ENCODE measurements at regions not wholly inside any gene's neighbourhood (a gene's known extent, or its start where the extent isn't known, plus 50 kb on each side); places are given as distances from the start of the nearest gene placed in this dataset.

DNA sequence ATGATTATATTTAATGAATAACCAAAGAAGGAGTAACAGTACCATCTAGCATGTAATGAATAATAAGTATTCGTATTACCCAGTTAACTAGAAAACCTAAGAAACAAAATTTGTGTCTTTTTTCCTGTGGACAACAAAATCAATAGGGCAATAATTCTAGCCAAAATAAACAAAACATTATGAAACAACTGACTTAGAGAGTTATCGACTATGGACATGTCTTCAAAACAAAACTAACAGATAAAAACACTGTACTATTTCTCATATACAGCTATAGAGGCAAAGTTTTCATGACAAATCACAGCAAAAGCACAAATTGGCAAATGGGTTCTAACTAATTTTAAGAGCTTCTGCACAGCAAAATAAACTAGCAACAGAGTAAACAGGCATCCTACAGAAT, 224.1 kb downstream of the ALX1 start:
- DNase-seq (ENCODE audit: low read depth), result no peak
- no peak overlapping the region for H3K4me3 ChIP-seq (ENCODE audit: low read depth, low read length)
- TF ChIP-seq, protein P1, sequence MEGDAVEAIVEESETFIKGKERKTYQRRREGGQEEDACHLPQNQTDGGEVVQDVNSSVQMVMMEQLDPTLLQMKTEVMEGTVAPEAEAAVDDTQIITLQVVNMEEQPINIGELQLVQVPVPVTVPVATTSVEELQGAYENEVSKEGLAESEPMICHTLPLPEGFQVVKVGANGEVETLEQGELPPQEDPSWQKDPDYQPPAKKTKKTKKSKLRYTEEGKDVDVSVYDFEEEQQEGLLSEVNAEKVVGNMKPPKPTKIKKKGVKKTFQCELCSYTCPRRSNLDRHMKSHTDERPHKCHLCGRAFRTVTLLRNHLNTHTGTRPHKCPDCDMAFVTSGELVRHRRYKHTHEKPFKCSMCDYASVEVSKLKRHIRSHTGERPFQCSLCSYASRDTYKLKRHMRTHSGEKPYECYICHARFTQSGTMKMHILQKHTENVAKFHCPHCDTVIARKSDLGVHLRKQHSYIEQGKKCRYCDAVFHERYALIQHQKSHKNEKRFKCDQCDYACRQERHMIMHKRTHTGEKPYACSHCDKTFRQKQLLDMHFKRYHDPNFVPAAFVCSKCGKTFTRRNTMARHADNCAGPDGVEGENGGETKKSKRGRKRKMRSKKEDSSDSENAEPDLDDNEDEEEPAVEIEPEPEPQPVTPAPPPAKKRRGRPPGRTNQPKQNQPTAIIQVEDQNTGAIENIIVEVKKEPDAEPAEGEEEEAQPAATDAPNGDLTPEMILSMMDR (IDR thresholded peaks at IDR 0.05; ENCODE audit: low read depth, low read length, missing control alignments), result no peak

DNA sequence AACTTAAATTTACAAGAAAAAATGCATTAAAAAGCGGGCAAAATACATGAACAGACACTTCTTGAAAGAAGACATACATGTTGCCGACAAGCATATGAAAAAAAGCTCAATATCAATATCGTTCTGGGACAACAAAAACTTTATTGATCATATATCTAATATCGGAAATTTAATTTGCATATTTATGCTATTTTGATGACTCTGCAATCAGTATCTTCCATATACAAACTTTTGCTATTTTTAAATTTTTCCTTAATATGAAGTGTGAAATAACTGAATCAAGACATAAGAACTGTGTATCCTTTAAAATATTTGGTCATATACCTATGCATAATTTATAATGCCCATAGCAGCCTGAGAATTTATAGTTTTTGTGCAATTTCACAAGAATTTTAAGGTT, 224.6 kb downstream of the ALX1 start:
- no peak for DNase-seq (ENCODE audit: low read depth)
- TF ChIP-seq, protein P1 (IDR thresholded peaks at IDR 0.05; ENCODE audit: low read depth, low read length, missing control alignments), result no peak
- no peak overlapping the region for H3K4me3 ChIP-seq (ENCODE audit: low read depth, low read length)

DNA sequence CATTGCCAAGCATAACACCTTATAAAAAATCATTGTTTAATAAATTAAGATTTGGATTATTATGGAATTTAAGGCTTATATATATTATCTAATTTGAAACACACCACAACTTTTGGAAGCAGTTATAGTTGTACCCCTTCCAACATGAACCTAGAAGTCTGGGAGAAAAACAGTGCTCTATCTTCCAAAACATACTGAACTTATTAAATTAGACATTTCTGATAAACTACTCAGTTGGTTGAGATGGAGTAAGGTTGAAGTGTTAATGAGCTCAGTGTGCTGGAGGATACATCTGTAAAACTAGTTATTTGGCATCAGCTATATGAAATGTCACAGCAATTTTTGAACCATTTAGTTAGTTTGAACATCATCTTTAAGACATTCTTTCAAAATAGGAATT, 227.4 kb downstream of the ALX1 start:
- no peak for DNase-seq (ENCODE audit: low read depth)
- no peak overlapping the region for H3K4me3 ChIP-seq (ENCODE audit: low read depth, low read length)
- TF ChIP-seq, protein P1 (IDR thresholded peaks at IDR 0.05; ENCODE audit: low read depth, low read length, missing control alignments), result no peak

DNA sequence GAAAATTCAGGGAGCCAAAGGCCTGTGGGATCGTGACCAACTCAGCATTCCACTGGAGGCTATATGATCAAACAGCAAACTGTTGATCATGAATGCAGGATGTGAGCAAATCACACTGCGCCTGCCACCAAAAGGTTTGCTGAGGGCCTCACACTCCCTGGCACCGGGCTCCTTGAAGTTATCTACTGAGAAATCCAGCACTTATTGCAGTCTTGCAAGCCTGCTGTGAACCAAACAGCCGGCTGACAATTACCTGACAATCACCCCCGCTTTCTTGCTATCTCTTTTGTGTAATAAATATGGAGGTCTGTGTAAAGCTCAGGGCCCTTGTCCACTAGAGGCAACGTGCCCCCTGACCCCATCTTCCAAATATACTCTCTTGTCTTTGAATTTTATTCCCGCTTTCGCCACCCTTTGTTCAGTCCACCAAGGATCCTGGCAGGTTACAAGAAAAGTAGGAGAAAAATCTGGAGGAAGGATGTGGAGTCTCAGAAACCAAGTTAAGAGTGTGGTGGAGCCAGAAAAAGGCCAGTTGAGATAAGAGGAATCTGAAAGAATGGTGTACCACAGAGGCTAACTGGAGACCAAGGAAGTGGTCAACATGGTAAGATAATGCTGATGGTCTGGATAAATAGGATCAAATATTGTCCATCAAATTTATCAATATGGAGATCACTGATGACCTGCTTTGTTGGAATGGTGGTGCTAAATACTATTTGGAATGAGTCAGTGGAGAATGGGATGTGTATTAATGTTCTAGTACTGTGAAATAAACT, 229.2 kb downstream of the ALX1 start:
- DNase-seq (ENCODE audit: low read depth), result no peak
- H3K4me3 ChIP-seq (ENCODE audit: low read depth, low read length), result no peak overlapping the region
- TF ChIP-seq, protein P1 (IDR thresholded peaks at IDR 0.05; ENCODE audit: low read depth, low read length, missing control alignments), result no peak

DNA sequence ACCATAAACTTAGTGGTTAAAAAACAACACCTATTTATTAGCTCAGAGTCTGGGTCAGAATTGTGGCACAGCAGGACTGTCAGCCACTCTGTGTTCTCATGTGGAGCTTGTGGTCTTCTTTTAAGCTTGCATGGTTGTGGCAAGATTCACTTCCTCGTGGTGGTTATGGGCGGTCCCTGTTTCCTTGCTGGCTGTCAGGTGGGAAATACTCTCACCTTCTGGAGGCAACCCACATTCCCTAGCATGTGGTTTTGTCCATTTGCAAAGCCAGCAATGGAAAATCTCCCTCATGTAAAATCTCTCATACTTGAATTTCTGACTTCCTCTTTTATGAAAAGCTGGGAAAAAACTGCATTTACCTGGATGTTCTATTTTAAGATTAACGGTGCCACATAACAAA, 229.8 kb downstream of the ALX1 start:
- TF ChIP-seq, protein P1 (IDR thresholded peaks at IDR 0.05; ENCODE audit: low read depth, low read length, missing control alignments), result no peak
- H3K4me3 ChIP-seq (ENCODE audit: low read depth, low read length), result no peak overlapping the region
- DNase-seq (ENCODE audit: low read depth), result no peak

DNA sequence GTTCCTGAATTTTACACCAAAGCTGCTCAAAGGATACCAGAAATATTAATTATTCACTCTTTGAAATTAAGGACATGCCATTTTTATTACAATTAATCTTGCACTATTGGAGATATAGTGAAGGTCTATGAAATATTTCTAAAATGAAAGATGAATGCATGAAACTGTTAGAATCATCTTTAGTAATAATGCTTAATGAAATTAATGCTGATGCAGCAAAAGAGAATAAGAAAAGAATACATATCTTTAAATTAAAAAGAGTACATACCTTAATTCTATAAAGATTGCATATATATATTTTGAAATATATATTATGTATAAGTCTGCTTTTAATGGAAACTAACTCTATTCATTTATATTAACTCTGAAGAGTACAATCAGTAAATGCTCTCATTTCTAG, 236.0 kb downstream of the ALX1 start:
- TF ChIP-seq, protein P1 (IDR thresholded peaks at IDR 0.05; ENCODE audit: low read depth, low read length, missing control alignments), result no peak
- H3K4me3 ChIP-seq (ENCODE audit: low read depth, low read length), result no peak overlapping the region
- DNase-seq (ENCODE audit: low read depth), result no peak
